Stimulated activated CD8-positive, alpha-beta memory T cell treated with anti-CD3 and anti-CD28 coated beads, Interleukin-12 subunit alpha, Interleukin-12 subunit beta, amount 100 ng/mL, for 1 hour (primary cell): ENCODE measurements at regions not wholly inside any gene's neighbourhood (a gene's known extent, or its start where the extent isn't known, plus 50 kb on each side); places are given as distances from the start of the nearest gene placed in this dataset.

Source experiments
- DNase-seq: peaks from one replicate; pipeline ENCODE4 v3.0.0-alpha.2; 2020; ENCODE audit warnings: low read depth

DNA sequence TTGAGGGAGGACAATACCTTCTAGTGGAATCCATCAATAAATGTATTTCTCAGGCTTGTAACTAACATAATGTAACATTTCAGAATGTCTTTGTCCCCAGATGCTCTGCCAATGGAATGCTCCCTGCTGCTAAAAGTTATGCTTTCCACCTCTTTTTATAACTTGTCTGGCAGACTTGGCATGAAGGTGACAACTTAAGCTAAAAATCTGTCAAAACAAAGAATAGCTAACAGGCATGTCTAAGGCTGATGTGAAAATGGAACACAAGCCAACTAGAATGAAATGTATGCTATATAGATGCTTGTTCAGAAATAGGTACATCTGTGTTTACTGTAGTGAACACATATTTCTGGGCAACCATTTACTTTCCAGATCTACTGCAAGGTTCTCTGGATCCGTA is 467.9 kb downstream of the MRPL39 start:
- no peak for DNase-seq

DNA sequence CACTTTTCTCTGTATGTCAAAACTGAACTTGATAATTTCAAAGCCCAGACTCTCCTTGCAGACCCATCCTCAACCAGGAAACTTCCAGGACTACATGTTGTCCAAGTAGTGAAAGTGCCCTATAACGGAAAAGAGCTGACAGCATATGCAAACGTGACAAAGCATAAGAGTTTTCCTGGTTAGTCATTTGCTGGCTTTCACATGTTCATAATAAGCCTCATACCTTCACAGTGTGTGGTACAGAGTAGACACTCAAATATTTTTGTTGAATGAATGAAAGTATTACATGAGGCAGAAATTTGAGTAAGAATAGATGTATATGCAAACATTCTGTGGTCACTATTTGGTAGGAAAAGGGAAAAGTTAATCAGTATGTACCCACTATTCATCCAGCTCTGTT is 473.3 kb downstream of the MRPL39 start:
- no peak for DNase-seq

DNA sequence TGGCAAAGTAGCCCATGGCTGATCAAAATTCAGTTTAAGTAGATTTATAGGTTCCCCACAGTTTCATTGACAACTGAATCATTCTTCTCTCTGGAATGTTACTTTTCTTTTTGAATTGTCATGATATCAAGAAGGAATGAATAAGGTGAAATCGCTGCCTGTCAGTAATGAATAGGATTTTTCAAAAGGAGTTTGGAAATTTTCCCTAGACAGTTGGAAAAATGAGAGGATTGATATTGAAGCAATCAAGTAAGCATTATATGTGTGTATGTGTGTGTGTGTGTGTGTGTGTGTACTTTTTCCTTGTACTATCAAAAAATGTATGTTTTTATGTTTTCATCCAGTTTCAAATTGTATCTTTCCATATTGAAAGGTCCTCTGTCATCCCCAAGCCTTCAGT is 479.5 kb downstream of the MRPL39 start:
- DNase-seq, result no peak

DNA sequence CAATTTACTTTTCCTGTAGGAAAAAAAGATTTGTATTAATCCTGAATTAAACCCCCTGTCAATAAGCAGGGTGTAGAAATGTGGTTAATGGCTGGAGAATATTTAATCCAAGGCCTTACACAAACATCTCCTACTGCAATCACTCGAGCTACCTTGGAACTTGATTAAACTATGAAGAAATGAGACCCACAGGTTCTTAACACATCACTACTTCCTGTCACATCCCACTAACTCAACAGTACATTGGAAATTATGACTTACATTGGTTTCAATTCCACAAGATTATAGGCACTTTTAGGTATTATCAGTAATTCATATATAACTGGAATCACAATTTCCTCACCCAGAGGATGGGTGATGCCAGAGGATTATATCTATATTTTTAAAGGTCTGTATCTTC is 480.3 kb downstream of the MRPL39 start:
- DNase-seq, result no peak

DNA sequence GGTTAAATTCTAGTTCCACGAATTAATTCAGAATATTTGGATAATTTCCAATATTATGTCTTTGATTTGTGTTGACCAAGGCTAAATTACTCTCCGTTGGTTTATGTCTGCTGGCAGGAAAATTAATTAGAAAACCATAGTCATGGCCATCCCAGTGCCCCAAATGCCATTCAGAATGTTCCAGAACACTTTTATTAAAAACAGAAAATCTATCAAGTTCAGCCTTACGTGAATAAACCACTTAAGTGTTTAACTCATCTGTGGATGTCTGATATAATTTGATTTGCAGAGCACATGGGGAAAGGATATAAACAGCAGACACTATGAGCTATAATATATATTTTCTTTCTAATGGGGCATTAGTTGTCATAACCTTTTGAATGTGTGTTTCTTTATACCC is 480.7 kb downstream of the MRPL39 start:
- no peak for DNase-seq

DNA sequence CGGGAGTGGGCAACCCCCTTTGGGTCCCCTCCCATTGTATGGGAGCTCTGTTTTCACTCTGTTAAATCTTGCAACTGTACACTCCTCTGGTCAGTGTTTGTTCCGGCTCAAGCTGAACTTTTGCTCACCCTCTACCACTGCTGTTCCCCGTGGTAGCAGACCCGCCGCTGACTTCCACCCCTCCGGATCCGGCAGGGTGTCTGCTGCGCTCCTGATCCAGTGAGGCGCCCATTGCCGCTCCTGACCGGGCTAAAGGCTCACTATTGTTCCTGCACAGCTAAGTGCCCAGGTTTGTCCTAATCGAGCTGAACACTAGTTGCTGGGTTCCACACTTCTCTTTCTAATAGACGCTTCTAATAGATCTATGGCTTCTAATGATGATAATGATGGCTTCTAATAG is 488.6 kb downstream of the MRPL39 start:
- no peak for DNase-seq

DNA sequence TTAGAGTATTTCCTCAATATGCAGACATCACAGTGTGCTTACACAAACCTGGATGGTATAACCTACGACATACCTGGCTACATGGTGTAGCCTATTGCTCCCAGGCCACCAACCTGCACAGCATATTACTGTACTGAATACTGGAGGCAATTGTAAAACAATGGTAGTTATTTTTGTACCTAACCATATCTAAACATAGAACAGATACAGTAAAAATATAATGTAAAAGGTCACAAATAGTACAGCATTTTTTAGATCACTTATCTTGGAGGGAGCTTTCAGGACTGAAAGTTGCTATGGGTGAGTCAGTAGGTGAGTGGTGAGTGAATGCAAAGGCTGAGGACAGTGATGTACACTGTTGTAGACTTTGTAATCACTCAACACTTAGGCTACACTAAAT is 492.3 kb downstream of the MRPL39 start:
- DNase-seq, result no peak

DNA sequence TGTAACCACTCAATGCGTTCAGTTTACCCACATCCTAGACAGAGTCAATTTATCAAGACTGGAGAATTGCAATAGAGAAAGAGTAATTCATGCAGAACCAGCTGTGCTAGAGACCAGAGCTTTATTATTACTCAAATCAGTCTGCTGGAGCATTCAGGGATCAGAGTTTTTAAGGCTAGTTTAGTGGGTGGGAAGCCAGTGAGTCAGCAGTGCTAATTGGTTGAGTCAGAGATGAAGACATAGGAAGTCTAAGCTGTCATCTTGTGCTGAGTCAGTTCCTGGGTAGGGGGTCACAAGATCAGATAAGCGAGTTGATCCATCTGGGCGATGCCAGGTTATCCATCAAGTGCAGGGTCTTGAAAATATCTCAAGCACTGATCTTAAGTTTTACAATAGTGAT is 499.6 kb downstream of the MRPL39 start:
- no peak for DNase-seq

DNA sequence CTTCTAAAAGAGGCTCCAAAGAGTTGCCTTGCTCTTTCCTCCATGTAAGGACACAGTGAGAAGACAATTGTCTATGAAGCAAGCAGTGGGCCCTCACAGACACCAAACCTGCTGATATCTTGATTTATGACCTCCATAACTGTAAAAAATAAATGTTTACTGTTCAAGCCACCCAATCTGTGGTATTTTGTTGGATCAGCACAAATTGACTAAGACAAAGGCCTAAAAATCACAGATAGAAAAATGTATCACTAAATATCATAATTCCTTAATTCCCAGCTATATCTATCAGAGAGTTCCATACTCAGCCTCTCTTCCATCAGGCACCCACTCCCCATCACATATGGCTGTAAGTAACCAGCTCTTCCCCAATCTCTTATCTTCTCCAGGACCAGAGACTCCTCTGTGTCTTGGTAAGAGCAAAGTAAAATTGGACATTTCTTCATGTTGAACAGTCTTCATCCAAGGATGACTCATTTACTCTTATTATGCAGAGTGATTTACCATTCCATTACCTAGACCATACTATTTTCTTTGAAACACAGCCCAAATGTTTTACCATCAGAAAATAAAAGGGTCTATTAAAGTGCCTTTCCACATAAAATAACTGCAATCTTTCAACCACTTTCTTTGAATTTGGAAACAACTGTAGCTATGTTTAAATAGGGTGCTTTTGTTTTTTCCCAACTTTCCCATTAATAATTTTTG is 503.6 kb downstream of the MRPL39 start:
- no peak for DNase-seq

DNA sequence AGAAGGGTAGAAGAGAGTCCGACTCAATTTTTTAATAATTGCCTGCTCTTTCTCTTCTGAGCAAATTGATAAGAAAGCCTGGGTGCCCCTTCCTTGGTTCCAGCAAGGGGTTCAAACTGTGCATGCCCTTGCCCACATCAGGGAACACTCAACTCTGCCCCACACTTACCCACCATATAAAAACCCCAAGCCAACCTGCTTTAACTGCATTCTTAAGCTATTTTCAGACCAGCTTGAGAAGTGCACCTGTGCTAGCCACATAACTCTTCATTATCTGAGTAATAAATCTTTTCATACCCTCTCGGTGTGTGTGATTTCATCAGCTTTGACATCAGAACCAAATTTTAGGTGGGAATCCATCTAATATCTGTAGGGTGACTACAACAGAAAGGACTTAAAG is 509.6 kb downstream of the MRPL39 start:
- no peak for DNase-seq

DNA sequence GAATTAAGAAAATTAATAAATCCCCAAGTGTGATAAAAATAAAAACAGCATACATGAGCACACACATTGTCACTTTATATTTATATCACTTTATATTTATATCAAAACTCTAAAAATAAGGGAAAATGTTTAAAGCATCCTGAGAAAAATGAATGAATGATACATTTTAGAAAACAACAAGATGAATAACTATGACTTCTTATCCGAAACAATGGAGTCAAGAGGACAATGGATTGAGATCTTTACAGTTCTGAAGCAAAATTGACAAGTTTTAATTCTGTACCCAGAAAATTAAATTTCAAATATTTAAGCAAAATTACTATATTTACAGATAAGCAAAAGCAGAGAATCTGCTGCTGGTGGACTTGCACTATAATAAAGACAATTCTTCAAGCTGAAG is 512.6 kb downstream of the MRPL39 start:
- DNase-seq, result no peak

DNA sequence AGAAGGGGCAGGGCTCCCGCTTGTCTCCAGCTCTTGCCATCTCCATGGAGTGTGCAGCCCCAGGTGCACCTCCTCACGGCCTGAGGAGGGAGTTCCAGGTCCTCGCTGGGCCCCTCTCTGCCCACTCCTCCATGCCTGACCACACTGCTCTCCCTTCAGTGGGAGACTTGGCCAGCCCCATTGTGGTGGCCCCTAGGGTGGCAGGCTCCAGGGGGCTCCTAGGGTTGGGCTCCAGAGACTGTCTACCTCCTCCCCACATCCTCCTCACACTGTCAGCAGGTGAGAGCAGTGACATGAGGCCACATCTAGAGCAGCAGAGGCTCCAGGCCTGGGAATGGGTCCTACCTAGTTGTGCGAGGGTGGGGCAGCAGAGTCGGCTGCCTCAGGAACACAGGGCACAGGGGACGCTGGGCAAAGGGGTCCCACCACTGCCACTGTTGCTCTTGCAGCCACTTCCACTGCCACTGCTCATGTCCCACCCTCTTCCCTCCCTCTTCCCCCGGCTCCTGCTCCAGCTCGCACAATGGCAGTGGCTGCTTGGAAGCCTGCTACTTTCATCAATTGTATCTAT is 514.8 kb downstream of the MRPL39 start:
- DNase-seq, result no peak

DNA sequence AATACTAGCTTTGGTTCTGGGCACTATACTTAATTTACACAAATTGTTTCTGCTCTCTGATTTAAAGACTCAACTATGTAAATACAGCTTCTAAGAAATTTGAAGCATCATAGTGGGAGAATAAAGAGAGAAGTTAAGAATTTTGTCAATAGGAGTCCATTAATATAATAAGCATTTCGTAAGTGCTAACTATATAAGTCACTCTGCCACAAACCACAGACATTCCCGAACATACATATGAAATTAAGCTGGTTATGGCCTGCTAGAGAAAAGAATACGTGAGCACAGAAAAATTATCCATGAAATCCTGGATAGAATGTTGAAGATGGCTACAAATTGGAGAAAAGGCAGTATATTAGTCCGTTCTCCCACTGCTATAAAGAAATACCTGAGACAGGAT is 526.2 kb downstream of the MRPL39 start:
- no peak for DNase-seq

DNA sequence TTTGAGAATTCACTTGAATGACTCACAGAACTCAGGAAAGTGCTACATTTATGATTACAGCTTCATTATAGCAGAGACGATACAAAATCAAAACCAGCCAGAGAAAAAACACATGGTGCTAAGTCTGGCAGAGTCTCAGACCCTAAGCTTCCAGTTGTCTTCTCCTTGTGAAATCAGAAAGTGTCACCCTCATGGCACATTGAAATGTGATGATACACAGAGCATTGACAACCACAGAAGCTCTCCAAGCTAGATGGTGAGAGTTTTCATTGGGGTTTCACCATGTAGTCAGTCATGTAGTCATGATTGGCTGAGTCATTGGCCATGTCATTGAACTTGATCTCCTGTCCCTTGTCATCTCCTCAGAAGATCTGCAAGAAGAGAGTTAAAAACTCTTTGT is 526.6 kb downstream of the MRPL39 start:
- no peak for DNase-seq

DNA sequence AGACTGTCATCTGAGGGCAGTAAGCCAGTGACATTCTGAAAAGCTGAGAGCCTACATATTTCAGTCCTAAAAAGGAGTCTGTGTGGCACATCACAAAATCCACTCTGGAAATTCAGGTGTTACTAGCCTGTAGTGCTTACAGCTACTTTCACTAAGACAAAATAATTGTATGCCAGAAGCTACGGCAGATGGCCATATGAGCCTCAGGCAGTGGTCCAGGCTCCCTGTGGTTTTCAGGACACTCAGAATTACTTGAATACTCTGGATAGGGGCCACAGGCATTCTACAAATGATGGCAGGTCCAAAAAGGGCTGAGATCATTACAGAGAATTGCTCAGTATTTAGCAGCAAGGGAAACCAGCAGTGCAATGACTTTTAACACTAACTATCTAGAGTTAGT is 527.1 kb downstream of the MRPL39 start:
- no peak for DNase-seq

DNA sequence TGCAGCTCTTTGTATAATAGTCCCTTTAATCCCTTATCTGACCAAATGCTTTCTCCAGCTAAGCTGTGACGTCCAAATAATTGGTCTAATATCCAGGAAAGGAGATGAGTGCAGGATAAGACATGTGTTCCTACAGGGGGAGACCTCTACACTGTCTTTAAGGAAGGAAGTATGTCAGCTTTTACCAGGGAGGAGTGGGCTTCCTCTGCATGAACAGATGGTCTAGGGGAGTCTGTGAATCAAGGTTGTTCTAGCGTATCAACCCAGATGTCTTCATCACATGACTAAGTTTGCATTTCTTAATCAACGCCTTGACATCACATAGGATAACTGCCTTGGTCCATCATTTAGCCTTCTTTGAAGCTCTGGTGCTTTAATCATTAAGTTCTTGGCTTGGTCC is 528.2 kb downstream of the MRPL39 start:
- no peak for DNase-seq

DNA sequence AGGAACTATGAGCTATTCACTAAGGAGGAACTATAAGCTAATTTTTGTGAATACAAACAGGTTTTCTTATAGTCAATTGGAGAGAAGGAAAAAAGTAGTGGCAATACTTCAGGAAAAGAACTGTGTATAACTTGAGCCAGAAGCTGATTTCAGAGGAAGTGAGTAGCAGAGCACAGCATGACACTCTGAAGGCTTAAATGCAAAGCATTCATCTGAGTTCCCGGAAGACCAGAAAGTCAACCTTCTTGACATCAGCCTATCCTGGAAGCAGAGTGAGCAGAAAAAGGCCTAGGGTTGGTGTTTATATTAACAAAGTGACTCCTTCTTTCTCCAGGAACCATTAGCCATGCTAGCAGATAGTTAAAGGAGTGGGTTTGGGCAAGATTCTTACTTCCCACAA is 545.2 kb downstream of the MRPL39 start:
- no peak for DNase-seq

DNA sequence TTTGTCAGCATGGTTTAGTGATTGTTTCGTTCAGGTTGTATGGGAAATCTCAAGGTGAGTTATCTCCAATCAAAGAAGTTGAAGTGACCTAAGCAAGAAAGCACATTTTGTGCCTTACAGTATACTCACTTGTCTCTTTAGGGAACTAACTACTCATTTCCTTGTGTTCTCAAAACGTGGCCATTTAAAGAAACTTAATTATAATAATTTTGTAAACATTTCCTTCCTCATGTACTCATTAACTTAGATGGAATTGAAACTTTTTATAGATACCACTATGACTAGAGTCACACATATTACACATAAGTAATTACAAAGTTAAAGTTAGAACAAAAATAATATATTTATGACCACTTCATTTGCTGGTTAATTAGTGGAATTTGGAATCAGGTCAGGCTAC is 552.6 kb downstream of the MRPL39 start:
- no peak for DNase-seq

DNA sequence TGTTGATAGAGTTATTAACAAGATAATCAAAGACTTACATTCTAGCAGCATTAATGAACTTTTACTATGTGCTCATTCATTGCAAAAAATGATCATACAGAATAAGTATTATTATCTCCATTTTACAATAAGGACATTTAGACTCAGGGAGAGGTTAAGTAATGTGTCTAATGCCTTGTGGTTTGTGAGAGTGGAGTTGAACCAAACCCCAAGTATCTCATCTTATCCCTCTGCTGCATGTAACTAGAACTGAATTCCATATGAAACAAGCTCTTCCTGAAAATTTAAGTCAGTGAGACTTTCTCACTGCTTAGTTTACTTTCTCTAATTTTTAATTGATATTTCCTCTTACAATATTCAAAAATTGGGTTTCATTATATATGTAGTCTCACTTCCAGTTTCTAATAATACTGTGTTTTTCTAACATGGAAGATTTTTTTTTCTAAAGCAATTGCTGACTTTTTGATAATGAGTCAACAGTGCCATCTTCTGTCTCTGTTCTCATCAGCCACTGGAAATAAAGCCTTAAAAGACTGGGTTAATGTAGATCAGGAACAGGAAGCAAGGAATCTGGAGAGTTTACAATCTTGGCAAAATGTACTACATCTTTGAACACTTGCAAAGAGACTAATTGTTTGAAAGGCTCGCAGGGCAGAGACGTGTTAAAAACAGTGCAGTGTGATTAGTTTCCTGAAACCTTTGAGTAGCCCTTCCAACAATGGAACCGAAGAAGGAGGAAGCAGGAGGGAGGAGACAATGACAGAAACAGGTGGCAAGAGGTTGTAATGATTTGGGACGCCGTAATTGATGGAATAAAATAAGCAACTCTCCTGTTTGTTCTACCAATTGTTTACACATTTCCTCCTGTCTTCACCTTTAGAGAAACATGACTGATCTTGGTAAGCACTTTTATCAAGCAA is 567.6 kb downstream of the MRPL39 start:
- DNase-seq, result no peak

DNA sequence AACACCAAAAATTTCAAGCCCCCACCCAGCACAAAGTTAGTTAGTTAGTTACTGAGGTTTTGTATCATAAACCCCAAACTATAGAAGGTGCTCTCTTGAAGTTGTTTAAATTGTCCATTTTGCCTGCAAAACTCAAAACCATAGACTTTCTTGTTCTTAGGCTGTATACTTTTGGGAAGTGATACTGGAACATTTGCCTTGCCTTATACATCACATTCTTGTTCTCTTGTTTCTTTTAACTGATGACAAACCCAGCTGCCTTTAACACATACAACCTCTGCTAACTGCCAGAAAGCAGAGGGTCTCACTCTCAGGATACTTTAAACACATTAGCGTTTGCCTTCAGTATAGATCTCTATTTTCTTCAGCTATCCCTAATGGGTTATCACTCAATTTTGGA is 570.5 kb downstream of the MRPL39 start:
- DNase-seq, result no peak

DNA sequence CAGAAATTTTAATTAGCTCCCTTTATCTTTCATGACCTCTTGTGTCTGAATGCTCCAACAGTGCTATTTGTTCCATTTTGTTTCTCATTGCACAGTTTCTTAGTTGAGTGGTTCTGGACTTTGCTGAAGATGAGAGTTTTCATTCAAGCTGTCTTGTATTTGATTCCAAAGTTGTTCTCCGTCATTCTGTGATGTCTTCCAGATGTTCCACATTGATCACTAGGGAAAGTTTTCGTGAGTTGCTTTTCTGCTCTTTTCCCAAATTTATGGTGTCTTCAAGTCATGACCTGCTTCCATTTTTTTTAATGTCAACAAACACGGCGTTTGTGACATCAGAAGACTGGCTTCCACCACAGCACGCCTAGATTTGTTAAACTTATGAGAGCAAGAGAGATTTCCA is 575.5 kb downstream of the MRPL39 start:
- no peak for DNase-seq

DNA sequence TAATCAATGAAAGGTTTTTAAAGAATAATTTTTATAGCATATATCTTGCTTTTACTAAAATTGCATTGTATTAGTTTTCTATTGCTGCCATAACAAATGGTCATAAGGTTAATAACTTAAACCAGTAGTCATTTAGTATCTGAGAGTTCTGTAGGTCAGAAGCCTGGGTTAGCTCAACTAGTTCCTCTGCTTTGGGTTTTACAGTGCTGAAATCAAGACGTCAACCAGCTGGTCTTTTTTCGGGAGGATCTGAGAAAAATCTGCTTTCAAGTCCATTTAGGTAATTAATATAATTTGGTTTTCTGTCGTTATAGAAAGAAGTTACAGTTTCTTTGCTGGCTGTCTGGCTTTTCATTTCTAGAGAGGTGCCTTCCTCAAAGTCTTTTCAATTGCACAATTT is 577.7 kb downstream of the MRPL39 start:
- no peak for DNase-seq

DNA sequence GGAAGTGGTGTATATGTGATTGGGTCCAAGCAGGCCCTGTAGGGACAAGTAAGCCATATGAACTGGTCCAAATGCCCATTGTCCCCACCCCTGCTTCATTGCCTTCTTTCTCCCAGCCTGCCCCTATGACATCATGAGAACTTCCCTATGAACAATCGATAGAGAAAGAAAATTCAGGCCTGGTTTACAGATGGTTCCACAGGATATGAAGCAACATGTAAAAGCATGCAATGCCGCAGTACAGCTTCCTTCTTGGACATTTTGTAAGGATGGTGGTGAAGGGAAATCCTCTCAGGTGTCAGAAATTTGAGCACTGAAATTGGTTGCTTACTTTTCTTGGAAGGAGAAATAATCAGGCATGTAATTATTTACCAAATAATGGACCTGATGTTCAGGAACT is 581.7 kb downstream of the MRPL39 start:
- DNase-seq, result no peak
